ENCODE measurements at regions not wholly inside any gene's neighbourhood (a gene's known extent, or its start where the extent isn't known, plus 50 kb on each side); places are given as distances from the start of the nearest gene placed in this dataset.

GRCh38 chr6:113055998-113056397, 708.9 kb downstream of the RFPL4B start:
- no peak for TF ChIP-seq FOS (IDR thresholded peaks at IDR 0.05; ENCODE audit: borderline replicate concordance, insufficient read depth, low read length)
- TF ChIP-seq CTCF (IDR thresholded peaks at IDR 0.05; ENCODE audit: extremely low read depth in 1 of 2, insufficient read depth in 1 of 2, low read depth in 1 of 2, low read length in 2 of 2) = no peak
- no peak for TF ChIP-seq POLR2AphosphoS5 (IDR thresholded peaks at IDR 0.05; ENCODE audit: insufficient read depth, low read depth, low read length)
- TF ChIP-seq EZH2 (IDR thresholded peaks at IDR 0.05; ENCODE audit: borderline replicate concordance, low read depth, low read length, severe bottlenecking) = no peak
- no peak for TF ChIP-seq POLR2A (IDR thresholded peaks at IDR 0.05; ENCODE audit: low read depth, low read length)
- TF ChIP-seq MAX (IDR thresholded peaks at IDR 0.05; ENCODE audit: insufficient read depth, insufficient read length) = no peak
- no peak for TF ChIP-seq JUN (IDR thresholded peaks at IDR 0.05; ENCODE audit: borderline replicate concordance, insufficient read depth, insufficient read length, low read depth)

All from endothelial cell of umbilical vein (primary cell).